PC-3 (cell line): ENCODE measurements at regions not wholly inside any gene's neighbourhood (a gene's known extent, or its start where the extent isn't known, plus 50 kb on each side); places are given as distances from the start of the nearest gene placed in this dataset.

Experiments
- EZH2 ChIP-seq: fragments of 300-600 bp; sonication (generic); IDR thresholded peaks from one replicate; pipeline ENCODE4 v1.6.1; 2017; ENCODE audit warnings: antibody characterized with exemption, mild to moderate bottlenecking, low read length; ENCODE audit not compliant: unreplicated experiment
- TF ChIP-seq, protein P1 (sequence below): fragments of 300-600 bp; sonication (generic); conservative IDR thresholded peaks from 2 replicates; pipeline ENCODE4 v1.5.1; 2017; ENCODE audit warnings: antibody characterized with exemption, low read depth, mild to moderate bottlenecking, low read length

DNA sequence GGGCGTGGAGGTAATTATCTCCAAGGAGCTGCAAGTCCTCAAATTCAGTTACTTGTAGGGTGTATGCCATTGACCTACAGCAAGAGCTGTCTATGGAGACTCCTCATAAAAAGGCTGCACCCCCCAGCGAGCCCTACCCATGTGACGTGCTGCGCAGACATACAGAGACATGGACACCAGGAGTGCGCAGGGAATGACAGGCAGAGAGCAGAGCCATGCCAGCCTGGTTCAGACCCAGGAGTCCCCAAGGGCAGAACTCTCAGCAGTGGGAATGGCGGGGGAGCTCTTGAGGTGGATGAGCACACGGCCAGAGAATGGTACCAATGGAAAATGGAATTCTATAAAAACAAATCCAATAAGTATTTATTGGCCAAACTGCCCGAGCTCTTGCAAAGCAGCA lies 310.1 kb downstream of the MYCN start:
- TF ChIP-seq, protein P1, sequence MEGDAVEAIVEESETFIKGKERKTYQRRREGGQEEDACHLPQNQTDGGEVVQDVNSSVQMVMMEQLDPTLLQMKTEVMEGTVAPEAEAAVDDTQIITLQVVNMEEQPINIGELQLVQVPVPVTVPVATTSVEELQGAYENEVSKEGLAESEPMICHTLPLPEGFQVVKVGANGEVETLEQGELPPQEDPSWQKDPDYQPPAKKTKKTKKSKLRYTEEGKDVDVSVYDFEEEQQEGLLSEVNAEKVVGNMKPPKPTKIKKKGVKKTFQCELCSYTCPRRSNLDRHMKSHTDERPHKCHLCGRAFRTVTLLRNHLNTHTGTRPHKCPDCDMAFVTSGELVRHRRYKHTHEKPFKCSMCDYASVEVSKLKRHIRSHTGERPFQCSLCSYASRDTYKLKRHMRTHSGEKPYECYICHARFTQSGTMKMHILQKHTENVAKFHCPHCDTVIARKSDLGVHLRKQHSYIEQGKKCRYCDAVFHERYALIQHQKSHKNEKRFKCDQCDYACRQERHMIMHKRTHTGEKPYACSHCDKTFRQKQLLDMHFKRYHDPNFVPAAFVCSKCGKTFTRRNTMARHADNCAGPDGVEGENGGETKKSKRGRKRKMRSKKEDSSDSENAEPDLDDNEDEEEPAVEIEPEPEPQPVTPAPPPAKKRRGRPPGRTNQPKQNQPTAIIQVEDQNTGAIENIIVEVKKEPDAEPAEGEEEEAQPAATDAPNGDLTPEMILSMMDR, result no peak
- TF ChIP-seq EZH2, result no peak
